ENCODE measurements at regions not wholly inside any gene's neighbourhood (a gene's known extent, or its start where the extent isn't known, plus 50 kb on each side); places are given as distances from the start of the nearest gene placed in this dataset.

GRCh38 chr4:186347743-186348142 is 81.8 kb downstream of the F11 start:
- intact Hi-C loops (cut with DNase I) = no loop called here
- TF ChIP-seq POLR2A (IDR thresholded peaks at IDR 0.05) = no peak
- TF ChIP-seq CTCF (IDR thresholded peaks at IDR 0.05) = no peak
- H3K4me3 ChIP-seq = no peak overlapping the region
- no peak overlapping the region for H3K27ac ChIP-seq
- no peak for ATAC-seq
- H3K9me3 ChIP-seq = no peaks in the 10 kb centered on the region
- no peaks in the 10 kb centered on the region for H3K4me1 ChIP-seq
- no peaks in the 10 kb centered on the region for H3K36me3 ChIP-seq
- DNase-seq = no peak
- peaks cover 0 to 12% (median 0%) of the 10 kb centered on the region in 9 donors for H3K27me3 ChIP-seq
- 70 to 77% (median 74%) methylated on average over 12 of the region's 12 CpGs for WGBS, 4 donors

- 52 to 56% (median 54%) methylated on average over 3 of the region's 3 CpGs for WGBS, 4 donors
Measured at GRCh38 chr4:186345184-186345583, 79.2 kb downstream of the F11 start.

DNA sequence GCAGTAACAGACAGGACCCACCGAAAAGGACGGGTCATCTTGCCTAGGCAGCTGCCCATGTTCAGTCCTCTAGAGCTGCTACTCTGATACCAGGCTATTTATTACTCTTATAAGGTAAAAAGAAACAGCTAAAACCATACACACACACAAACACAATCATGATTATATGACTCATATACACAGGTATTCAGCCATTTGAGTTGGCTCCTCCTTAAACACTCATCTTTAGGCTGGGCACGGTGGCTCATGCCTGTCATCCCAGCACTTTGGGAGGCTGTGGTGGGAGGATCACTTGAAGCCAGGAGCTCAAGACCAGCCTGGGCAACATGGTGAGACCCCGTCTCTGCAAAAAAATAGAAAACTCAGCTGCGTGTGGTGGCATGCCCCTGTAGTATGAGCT is 76.6 kb downstream of the F11 start:
- Histone ChIP-seq H3K4me3 (no peak overlapping the region), H3K27ac (no peak overlapping the region), H3K9me3 (peaks cover 0 to 7% (median 0%) of the 10 kb centered on the region in 12 donors), H3K4me1 (no peaks in the 10 kb centered on the region), H3K27me3 (peaks cover 0 to 21% (median 0%) of the 10 kb centered on the region in 9 donors), H3K36me3 (no peaks in the 10 kb centered on the region)
- no peak for TF ChIP-seq POLR2A (IDR thresholded peaks at IDR 0.05)
- TF ChIP-seq CTCF (IDR thresholded peaks at IDR 0.05) = no peak
- ATAC-seq (no peak), DNase-seq (no peak)
- 86 to 90% (median 88%) methylated on average over 5 of the region's 5 CpGs for WGBS, 4 donors
- intact Hi-C loops (cut with DNase I) = no loop called here

More at GRCh38 chr4:186345184-186345583, 79.2 kb downstream of the F11 start:
- intact Hi-C loops (cut with DNase I) = no loop called here
- Histone ChIP-seq H3K27ac (no peak overlapping the region), H3K27me3 (peaks cover 0 to 21% (median 0%) of the 10 kb centered on the region in 9 donors), H3K36me3 (no peaks in the 10 kb centered on the region), H3K4me3 (no peak overlapping the region), H3K4me1 (no peaks in the 10 kb centered on the region), H3K9me3 (no peaks in the 10 kb centered on the region)
- TF ChIP-seq POLR2A (IDR thresholded peaks at IDR 0.05) (no peak), CTCF (IDR thresholded peaks at IDR 0.05) (no peak)
- ATAC-seq = no peak
- DNase-seq = no peak

DNA sequence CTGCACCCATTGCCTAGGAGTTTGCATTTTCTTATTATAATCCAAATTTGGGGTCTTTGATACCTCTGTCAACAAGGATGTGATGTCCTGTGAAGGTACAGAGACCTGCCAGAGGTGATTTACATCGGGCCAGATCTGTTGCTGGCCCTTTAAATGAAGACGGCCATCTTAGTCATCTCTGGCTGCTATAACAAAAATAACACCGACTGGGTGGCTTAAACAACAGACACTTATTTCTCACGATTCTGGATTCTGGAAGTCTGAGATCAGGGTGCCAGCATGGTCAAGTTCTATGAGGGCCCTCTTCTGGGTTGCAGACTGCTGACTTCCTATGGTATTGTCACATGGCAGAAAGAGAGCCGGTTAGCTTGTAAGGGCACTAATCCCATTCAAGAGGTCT is 75.7 kb downstream of the F11 start:
- H3K9me3 ChIP-seq = peaks cover 0 to 7% (median 0%) of the 10 kb centered on the region in 12 donors
- H3K4me3 ChIP-seq = no peak overlapping the region
- no peaks in the 10 kb centered on the region for H3K36me3 ChIP-seq
- ATAC-seq (no peak), DNase-seq (no peak)
- H3K27ac ChIP-seq = no peak overlapping the region
- 87 to 93% (median 88%) methylated on average over 5 of the region's 5 CpGs for WGBS, 4 donors
- peaks cover 0 to 21% (median 0%) of the 10 kb centered on the region in 9 donors for H3K27me3 ChIP-seq
- TF ChIP-seq CTCF (IDR thresholded peaks at IDR 0.05) (no peak), POLR2A (IDR thresholded peaks at IDR 0.05) (no peak)
- H3K4me1 ChIP-seq = no peaks in the 10 kb centered on the region
- intact Hi-C loops (cut with DNase I) = no loop called here
